ENCODE measurements at regions not wholly inside any gene's neighbourhood (a gene's known extent, or its start where the extent isn't known, plus 50 kb on each side); places are given as distances from the start of the nearest gene placed in this dataset.

DNA sequence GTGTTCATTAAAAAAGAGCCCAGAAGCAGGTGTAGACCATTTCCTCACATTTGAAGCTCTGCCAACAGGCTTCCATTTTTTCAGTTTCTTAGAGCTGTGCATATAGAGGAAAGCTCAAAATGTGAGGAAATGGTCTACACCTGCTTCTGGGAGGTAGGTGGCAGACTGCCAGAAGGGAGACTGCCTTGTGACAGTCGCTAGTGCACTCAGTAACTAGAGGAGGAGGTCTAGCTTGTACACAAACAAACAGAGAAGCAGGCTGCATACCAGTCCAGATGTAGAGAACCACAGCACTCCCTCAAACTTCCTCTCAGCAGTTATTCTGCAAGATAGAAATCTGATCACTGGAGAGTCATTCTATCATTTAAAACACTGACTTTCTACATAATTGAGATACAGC, 800.2 kb downstream of the EFNB2 start:
- no peak for DNase-seq
- H3K4me3 ChIP-seq, result no peak overlapping the region
- TF ChIP-seq, protein P1, sequence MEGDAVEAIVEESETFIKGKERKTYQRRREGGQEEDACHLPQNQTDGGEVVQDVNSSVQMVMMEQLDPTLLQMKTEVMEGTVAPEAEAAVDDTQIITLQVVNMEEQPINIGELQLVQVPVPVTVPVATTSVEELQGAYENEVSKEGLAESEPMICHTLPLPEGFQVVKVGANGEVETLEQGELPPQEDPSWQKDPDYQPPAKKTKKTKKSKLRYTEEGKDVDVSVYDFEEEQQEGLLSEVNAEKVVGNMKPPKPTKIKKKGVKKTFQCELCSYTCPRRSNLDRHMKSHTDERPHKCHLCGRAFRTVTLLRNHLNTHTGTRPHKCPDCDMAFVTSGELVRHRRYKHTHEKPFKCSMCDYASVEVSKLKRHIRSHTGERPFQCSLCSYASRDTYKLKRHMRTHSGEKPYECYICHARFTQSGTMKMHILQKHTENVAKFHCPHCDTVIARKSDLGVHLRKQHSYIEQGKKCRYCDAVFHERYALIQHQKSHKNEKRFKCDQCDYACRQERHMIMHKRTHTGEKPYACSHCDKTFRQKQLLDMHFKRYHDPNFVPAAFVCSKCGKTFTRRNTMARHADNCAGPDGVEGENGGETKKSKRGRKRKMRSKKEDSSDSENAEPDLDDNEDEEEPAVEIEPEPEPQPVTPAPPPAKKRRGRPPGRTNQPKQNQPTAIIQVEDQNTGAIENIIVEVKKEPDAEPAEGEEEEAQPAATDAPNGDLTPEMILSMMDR (IDR thresholded peaks at IDR 0.05), result no peak
- TF ChIP-seq POLR2A (IDR thresholded peaks at IDR 0.05), result no peak
- no peaks in the 10 kb centered on the region for H3K36me3 ChIP-seq (ENCODE audit: low read depth, missing control alignments)
- no peak overlapping the region for H3K27ac ChIP-seq
- H3K9me3 ChIP-seq, result no peaks in the 10 kb centered on the region
- intact Hi-C loops (cut with DNase I; ENCODE audit: low total_unique reads), result no loop called here
- WGBS, 2 donors, result 45 to 52% methylated on average over 1 of the region's 1 CpG
- H3K4me1 ChIP-seq, result no peaks in the 10 kb centered on the region
- H3K27me3 ChIP-seq, result no peaks in the 10 kb centered on the region

DNA sequence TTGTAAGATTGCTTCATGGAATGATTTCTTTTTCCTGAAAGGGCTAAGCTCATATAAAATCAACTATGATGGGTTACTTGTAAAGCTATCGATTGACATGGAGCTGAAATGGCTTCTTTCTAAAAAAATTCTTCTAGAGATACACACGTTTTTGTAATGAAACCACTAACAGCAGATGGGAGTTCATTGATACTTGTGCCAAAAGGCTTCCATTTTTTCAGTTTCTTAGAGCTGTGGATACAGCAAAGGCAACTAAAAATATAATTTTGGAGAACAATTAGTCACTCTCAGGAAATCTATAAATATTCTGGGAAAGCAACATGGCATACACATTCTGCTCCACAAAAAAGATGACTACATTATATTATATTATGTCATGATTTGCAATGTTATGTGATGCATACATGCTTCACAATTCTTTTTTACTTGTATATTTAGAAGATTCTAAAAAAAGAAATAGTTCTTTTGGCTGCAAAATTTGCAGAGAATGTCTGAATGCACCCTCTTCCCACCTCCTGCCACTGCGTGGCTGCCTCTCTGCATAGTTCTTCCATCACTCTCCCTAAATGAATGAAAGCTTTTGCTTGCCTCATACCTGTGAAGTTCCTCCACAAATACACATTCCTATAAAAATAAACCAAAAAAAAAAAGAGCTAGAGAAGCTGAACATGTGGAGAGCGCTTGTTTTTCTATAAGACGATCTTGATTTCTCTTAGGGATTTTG, 802.5 kb downstream of the EFNB2 start:
- TF ChIP-seq POLR2A (IDR thresholded peaks at IDR 0.05), result no peak
- TF ChIP-seq, protein P1 (IDR thresholded peaks at IDR 0.05), result no peak
- Histone ChIP-seq H3K36me3 (ENCODE audit: low read depth, missing control alignments) (no peaks in the 10 kb centered on the region), H3K4me1 (no peaks in the 10 kb centered on the region), H3K27me3 (no peaks in the 10 kb centered on the region), H3K9me3 (no peaks in the 10 kb centered on the region), H3K4me3 (no peak overlapping the region), H3K27ac (no peak overlapping the region)
- intact Hi-C loops (cut with DNase I; ENCODE audit: low total_unique reads), result no loop called here
- no peak for DNase-seq
- WGBS, 2 donors, result 83 to 85% methylated on average over 5 of the region's 5 CpGs

DNA sequence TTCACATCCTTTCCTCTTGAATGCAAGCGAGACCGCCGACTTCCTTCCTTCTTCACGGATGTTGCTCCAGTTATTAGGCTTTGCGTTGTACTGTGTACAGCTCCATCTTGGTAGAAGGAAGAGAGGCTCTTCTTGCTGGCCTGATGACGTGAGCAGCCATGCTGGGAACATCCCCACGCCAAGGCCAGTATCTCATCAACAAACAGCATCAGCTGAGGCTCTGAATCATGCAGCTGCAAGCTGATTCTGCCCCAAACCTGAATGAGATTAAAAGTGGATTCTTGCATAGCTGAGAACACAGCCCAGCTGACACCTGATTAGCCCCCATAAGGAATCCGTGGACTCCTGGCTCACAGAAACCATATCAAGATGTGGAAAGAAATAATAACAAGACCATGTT, 809.6 kb downstream of the EFNB2 start:
- Histone ChIP-seq H3K27me3 (no peaks in the 10 kb centered on the region), H3K9me3 (no peaks in the 10 kb centered on the region), H3K27ac (no peak overlapping the region), H3K36me3 (ENCODE audit: low read depth, missing control alignments) (no peaks in the 10 kb centered on the region), H3K4me1 (no peaks in the 10 kb centered on the region), H3K4me3 (no peak overlapping the region)
- no peak for DNase-seq
- 91 to 93% methylated on average over 8 of the region's 8 CpGs for WGBS, 2 donors
- intact Hi-C loops (cut with DNase I; ENCODE audit: low total_unique reads), result no loop called here
- no peak for TF ChIP-seq POLR2A (IDR thresholded peaks at IDR 0.05)
- TF ChIP-seq, protein P1 (IDR thresholded peaks at IDR 0.05), result no peak

DNA sequence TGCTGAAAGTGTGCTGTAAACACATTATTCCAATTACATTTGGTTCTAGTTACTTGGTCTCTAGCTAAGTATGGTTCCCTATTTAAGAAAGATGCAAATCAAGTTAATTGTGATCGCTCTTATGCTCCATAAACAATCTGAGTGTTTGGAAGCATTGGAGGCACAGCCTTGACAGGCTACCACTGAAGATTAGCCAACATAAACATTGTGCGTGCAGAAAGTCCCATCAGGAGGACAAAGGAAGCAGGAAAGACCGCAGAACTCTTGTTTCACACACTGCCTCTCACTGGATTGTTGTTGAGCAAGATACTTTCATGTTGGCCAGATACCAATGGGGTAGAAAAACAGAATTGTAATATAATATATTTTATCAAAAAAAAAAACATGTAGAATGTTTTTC, 814.4 kb downstream of the EFNB2 start:
- H3K9me3 ChIP-seq, result no peaks in the 10 kb centered on the region
- no peaks in the 10 kb centered on the region for H3K27me3 ChIP-seq
- TF ChIP-seq POLR2A (IDR thresholded peaks at IDR 0.05), result no peak
- TF ChIP-seq, protein P1 (IDR thresholded peaks at IDR 0.05), result no peak
- no peaks in the 10 kb centered on the region for H3K36me3 ChIP-seq (ENCODE audit: low read depth, missing control alignments)
- WGBS, 2 donors, result 47 to 55% methylated on average over 3 of the region's 3 CpGs
- intact Hi-C loops (cut with DNase I; ENCODE audit: low total_unique reads), result no loop called here
- no peaks in the 10 kb centered on the region for H3K4me1 ChIP-seq
- DNase-seq, result no peak
- no peak overlapping the region for H3K27ac ChIP-seq
- H3K4me3 ChIP-seq, result no peak overlapping the region

DNA sequence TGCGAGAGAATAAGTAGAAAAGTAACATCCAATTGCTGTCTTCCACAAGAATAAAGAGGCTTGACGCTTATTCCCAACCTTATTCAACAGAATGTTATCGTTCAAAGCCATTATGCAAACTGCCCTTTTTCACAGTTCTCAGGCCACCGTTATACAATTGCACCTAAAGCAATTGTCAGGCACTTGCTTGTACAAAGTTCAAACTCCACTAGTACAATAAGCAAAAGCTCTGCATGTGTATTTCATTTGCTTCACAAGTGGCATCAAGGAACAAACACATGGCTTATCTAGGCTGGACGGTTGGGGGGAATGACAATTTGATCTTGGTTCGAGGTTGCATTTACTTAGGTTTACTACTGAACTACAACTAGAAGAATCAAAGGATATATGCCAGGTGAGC, 815.6 kb downstream of the EFNB2 start:
- no peak for DNase-seq
- intact Hi-C loops (cut with DNase I; ENCODE audit: low total_unique reads), result no loop called here
- H3K27ac ChIP-seq, result no peak overlapping the region
- H3K4me3 ChIP-seq, result no peak overlapping the region
- no peak for TF ChIP-seq POLR2A (IDR thresholded peaks at IDR 0.05)
- H3K27me3 ChIP-seq, result no peaks in the 10 kb centered on the region
- no peaks in the 10 kb centered on the region for H3K4me1 ChIP-seq
- H3K36me3 ChIP-seq (ENCODE audit: low read depth, missing control alignments), result no peaks in the 10 kb centered on the region
- 81 to 83% methylated on average over 6 of the region's 6 CpGs for WGBS, 2 donors
- no peaks in the 10 kb centered on the region for H3K9me3 ChIP-seq
